ENCODE measurements at regions not wholly inside any gene's neighbourhood (a gene's known extent, or its start where the extent isn't known, plus 50 kb on each side); places are given as distances from the start of the nearest gene placed in this dataset.

GRCh38 chr18:65056575-65056974 lies 694.2 kb upstream of the CDH7 start:
- TF ChIP-seq CTCF (IDR thresholded peaks at IDR 0.05; ENCODE audit: insufficient read depth, low read length) (no peak), POLR2AphosphoS5 (IDR thresholded peaks at IDR 0.05; ENCODE audit: low read depth) (no peak), GABPA (IDR thresholded peaks at IDR 0.05; ENCODE audit: low read depth) (no peak), SPI1 (IDR thresholded peaks at IDR 0.05; ENCODE audit: borderline replicate concordance, low read depth) (no peak)
